Activated CD8-positive, alpha-beta memory T cell treated with anti-CD3 and anti-CD28 coated beads for 48 hours (primary cell): ENCODE measurements at regions not wholly inside any gene's neighbourhood (a gene's known extent, or its start where the extent isn't known, plus 50 kb on each side); places are given as distances from the start of the nearest gene placed in this dataset.
"Not testable (repeated sequence)": the region's sequence is repeated elsewhere in the genome, so short reads cannot be mapped to it uniquely, and the experiment has no call there.

Source experiments
- DNase-seq, 3 experiments: peaks; one replicate each; pipeline ENCODE4 v3.0.0-alpha.2; 2020; ENCODE audit warnings: low read depth in 2 of 3, low spot score in 2 of 3

GRCh38 chr21:27317601-27318000 lies 350.7 kb upstream of the ADAMTS5 start:
- DNase-seq, result not testable (repeated sequence)

GRCh38 chr21:27315373-27315772 lies 348.5 kb upstream of the ADAMTS5 start:
- DNase-seq, result no peak

GRCh38 chr21:27314131-27314530 lies 347.2 kb upstream of the ADAMTS5 start:
- DNase-seq, result no peak

- DNase-seq, result no peak
Measured at GRCh38 chr21:27306791-27307775, 340.2 kb upstream of the ADAMTS5 start.

GRCh38 chr21:27306206-27306605 lies 339.3 kb upstream of the ADAMTS5 start:
- no peak for DNase-seq

GRCh38 chr21:27301220-27301619 lies 334.3 kb upstream of the ADAMTS5 start:
- no peak for DNase-seq

- DNase-seq, result no peak
Measured at GRCh38 chr21:27300770-27301169, 333.9 kb upstream of the ADAMTS5 start.

GRCh38 chr21:27298465-27298864 lies 331.6 kb upstream of the ADAMTS5 start:
- no peak for DNase-seq

- no peak for DNase-seq
Measured at GRCh38 chr21:27293239-27293638, 326.4 kb upstream of the ADAMTS5 start.

GRCh38 chr21:27292783-27293182 lies 325.9 kb upstream of the ADAMTS5 start:
- DNase-seq, result no peak

- no peak for DNase-seq
Measured at GRCh38 chr21:27292229-27292628, 325.3 kb upstream of the ADAMTS5 start.

- no peak for DNase-seq
Measured at GRCh38 chr21:27291006-27291405, 324.1 kb upstream of the ADAMTS5 start.

GRCh38 chr21:27290028-27290427 lies 323.1 kb upstream of the ADAMTS5 start:
- no peak for DNase-seq

GRCh38 chr21:27286760-27287159 lies 319.9 kb upstream of the ADAMTS5 start:
- DNase-seq, result no peak

- no peak for DNase-seq
Measured at GRCh38 chr21:27277110-27277509, 310.2 kb upstream of the ADAMTS5 start.

- no peak for DNase-seq
Measured at GRCh38 chr21:27275294-27275927, 308.5 kb upstream of the ADAMTS5 start.

GRCh38 chr21:27269644-27270043 lies 302.8 kb upstream of the ADAMTS5 start:
- DNase-seq, result no peak

GRCh38 chr21:27268290-27268689 lies 301.4 kb upstream of the ADAMTS5 start:
- DNase-seq, result no peak

- DNase-seq, result no peak
Measured at GRCh38 chr21:27265949-27266348, 299.1 kb upstream of the ADAMTS5 start.

GRCh38 chr21:27265492-27265891 lies 298.6 kb upstream of the ADAMTS5 start:
- no peak for DNase-seq

- no peak for DNase-seq
Measured at GRCh38 chr21:27261676-27262075, 294.8 kb upstream of the ADAMTS5 start.

- DNase-seq, result no peak
Measured at GRCh38 chr21:27260728-27261127, 293.8 kb upstream of the ADAMTS5 start.
